ENCODE measurements at regions not wholly inside any gene's neighbourhood (a gene's known extent, or its start where the extent isn't known, plus 50 kb on each side); places are given as distances from the start of the nearest gene placed in this dataset.

DNA sequence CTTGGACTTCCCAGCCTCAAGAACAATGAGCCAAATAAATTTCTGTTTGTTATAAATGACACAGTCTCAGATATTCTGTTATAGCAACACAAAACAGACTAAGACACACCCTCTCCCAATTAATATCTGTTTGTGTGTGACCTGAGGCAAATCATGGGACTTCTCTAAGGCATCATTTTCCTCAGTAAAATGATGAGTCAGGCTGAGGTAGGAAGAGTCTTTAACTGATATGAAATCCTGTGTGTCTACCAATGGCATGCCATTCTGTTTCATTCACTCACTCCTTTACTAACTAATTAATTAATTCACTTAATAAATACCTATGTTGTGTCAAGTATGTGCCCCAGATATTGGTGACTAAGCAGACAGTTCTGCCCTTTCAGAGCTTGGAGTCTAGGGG lies 258.4 kb upstream of the CRY1 start:
- DNase-seq, result no peak

DNA sequence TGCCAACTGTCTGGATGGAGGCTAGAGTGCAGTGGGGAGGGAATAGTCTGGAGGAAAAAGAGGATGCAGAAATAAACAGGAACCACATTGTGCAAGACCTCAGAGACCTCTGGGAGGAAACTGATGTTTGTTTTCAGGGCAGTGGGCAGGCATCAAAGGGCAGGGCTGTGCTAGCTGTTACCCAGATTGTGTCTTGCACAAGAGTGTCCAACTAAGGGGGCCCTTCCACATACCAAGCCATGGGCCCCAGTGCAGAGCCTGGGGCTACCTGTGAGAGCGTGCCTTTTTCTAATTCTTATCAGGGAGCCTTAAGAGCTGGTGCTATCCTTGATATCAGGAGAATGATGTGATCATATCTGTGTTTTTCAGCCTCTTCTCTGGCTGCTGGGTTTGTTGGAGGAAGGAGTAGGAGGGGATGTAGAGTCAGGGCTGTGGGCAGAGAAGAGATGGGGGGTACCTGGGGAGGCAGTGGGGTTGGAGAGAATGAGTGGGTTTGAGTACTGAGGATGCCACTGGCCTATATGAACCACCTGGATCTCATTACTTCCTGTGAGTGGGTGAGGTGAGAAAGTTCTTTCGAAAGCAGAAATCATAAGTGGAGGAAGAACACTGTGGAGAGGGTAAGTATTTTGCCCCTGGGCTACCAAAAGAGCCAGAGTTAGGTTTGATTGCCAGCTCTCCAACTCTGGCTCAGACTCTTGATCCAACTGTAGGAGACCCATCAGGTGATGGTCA lies 259.2 kb upstream of the CRY1 start:
- no peak for DNase-seq

DNA sequence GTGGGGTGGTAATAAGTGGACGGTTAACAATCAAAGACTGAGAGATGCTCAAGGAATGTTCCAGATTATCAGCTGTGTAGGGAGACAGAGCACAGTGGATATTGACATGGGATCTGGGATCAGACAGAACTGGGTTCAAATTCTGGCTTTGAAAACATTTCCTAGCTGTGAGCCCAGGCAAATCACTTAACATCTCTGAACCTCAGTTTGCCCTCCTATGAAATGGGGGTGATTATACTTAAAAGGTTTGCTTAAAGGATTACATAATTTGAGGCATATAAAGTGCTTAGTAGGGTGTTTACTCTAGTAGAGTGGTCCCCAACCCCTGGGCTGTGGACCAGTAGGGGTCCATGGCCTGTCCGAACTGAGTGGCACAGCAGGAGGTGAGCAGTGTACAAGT lies 260.0 kb upstream of the CRY1 start:
- no peak for DNase-seq

- no peak for DNase-seq
Measured at GRCh38 chr12:107355004-107355565, 261.7 kb upstream of the CRY1 start.

DNA sequence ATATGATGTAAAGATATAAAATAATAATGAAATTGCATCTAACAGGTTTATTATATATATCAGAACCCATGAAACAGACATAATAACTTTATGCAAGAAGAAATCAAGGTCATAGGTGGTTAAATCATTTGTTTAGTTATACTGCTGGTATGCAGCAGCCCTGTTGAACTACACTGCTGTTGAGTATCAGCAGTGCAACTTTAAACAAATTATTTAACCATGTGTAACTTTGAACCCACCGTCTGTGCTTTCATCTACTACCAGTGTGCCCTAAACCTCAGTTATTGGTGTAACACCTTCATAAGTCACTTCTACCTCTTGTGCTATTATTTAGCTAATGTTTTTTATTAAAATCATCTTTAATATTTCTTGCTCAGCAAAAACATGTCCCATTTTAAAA lies 262.3 kb upstream of the CRY1 start:
- no peak for DNase-seq

DNA sequence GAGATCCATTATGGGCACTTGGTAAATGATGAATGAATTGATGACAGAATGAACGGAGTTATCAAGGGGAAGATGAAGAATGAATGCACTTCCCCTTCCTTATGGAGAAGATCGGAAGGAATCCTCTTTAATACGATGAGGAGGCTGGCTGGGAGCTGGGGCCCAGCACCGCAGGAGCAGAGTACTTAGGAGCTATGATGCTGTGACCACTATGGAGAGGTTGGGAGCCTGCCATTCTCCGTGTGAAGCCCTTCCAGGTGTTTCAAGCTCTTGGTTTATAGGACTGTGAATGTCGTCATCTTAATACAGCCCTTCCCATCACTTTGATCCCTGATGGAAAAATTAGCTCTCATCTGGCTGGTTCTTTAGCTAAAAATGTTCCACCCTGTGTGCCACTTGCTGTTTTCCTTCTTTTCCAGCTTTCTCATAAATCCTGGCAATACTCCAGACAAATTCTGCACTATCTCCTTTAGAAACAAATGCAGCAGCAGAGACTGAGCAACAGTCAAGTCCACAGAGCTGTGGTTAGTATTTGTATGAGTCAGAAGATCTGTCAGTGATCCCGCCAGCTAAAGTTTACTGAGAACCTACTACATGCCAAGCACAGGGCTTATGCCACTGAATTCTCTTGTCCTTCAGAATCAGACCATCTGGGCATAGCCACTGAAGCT lies 263.1 kb upstream of the CRY1 start:
- no peak for DNase-seq

- DNase-seq, result no peak
Measured at GRCh38 chr12:107356937-107357295, 263.6 kb upstream of the CRY1 start.

DNA sequence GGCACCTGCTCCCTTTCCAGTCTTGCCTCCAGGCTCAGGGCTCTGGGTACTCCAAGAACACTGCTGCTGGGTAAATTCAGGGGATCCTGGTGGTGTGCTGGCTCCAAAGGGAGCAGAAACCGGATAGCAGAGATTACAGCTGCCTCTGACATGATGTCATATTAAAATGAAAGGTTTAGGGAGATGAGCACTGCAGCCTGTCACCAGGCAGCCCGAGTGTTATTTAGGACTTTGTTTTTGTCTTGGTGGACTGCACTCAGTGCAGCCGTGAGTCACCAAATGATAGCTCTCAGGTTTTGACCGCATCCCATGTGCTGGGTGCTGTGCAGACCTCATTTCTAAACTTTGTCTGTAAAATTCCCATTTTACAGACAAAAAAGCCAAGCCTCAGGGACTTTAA lies 266.0 kb upstream of the CRY1 start:
- no peak for DNase-seq

GRCh38 chr12:107360033-107360432 lies 266.7 kb upstream of the CRY1 start:
- DNase-seq, result no peak

DNA sequence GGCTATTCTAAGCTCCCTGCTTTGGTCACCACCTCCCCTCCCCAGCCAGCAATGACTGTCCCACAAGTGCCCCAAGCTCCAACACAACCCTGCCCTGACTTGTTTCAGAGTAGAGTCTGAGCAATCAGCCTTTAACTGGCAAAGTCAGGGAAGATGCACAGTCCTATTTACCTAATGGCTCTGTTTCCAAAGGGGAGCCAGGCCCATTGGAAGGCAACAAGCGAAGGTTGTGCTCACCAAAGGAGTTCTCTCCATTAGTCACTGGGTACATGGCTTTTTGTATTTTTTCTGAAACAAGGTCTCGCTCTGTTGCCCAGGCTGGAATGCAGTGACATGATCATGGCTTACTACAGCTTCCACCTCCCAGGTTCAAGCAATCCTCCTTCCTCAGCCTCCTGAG lies 267.1 kb upstream of the CRY1 start:
- DNase-seq, result no peak

DNA sequence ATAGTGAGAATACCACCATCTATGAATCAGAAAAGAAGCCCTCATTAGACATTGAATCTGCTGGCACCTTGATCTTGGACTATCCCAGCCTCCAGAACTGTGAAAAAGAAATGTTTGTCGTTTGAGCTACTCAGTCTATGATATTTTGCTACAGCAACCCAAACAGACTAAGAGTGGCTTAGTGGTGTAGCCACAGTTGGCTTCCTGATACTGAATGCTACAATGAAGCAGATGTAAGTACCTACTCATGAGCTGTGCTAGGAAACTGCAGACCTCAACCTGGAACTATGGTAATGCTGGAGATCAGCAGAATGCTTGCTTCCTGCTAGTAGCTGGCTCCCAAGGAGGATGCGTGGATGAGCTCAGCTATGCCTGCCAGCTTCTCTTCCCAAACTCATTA lies 268.6 kb upstream of the CRY1 start:
- no peak for DNase-seq

GRCh38 chr12:107362960-107363359 lies 269.6 kb upstream of the CRY1 start:
- no peak for DNase-seq

DNA sequence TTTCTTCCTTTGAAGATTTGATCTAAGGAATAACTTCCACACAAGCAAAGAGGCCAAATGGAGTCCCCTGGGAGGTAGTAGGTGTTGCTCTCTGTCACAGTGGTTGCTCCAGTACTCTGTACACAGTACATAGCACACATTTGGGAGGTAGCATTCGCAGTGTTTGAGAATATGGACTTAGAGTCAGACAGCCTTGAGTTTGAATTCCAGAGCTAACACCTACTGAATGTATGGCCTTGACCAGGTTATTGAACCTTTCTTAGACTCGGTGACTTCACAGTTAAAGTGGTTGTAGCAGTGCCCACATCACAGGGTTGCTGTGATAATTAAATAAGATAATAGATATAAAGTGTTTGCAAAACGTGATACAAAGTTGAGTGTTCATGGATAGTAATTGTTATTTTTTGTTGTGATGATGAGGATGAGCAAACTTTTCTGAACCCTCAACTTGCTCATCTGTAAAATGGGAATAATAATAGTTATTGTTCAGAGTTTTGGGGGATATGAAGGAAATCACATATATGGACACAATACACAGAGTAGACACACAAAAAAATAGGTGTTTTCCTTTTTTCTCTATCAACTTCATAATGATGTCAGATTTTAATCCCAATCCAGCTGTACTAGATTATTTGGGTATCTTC lies 271.6 kb upstream of the CRY1 start:
- no peak for DNase-seq

GRCh38 chr12:107365703-107366102 lies 272.4 kb upstream of the CRY1 start:
- no peak for DNase-seq

DNA sequence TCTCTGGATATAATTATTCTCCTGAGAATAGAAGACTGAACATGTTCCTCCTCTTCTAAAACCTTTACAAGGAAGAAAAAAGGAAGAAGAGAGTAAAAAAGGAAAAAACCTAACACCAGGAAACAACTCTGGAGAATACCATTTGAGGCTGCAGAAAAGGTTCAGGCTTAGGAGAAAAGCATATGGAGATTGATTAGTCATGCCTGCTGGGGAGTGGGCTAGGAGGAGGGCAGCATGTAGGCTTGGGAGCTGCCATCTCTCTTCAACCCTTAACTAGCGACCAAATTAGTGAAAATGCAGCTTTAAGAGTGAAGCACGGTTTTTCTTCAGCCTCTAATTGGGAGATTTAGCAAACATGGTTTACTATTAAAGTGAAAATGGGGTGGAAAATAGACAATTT lies 273.0 kb upstream of the CRY1 start:
- no peak for DNase-seq

DNA sequence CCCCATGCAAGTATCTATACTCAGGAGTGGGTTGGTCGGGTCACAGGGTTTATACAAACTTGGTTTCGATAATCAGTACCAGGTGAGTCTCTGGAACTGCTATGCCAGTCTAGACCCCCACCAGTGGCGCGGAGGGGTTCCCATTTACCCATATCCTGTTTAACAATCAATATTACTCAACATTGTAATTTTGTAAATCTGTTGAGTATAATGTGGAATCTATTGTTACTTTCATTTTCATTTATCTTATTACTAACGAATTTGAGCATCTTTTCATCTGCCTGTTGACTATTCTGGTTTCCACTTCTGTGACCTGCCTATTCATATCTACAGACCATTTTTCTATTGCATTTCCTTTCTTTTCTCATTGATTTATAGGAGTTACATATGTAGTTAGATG lies 275.2 kb upstream of the CRY1 start:
- DNase-seq, result no peak

- DNase-seq, result no peak
Measured at GRCh38 chr12:107369006-107369405, 275.7 kb upstream of the CRY1 start.

DNA sequence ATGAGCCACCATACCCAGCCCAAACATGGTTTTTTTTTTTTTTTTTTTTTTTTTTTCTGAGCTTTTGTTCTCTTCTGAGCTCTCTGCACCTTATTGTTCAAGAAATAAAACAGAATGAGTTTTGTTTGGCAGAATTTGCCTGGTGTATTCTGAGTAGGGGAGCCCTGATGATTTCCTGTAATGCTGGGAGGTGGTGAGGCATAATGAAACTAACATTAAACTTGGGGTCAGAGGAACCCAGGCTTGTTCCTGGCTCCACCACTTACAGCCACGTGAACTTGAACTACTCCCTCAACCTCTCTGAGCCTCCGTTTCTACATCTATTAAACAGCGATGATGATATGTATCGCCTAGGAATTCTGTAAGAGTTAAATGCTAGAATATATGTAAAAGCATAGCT lies 276.3 kb upstream of the CRY1 start:
- no peak for DNase-seq

- no peak for DNase-seq
Measured at GRCh38 chr12:107372229-107372658, 278.9 kb upstream of the CRY1 start.

DNA sequence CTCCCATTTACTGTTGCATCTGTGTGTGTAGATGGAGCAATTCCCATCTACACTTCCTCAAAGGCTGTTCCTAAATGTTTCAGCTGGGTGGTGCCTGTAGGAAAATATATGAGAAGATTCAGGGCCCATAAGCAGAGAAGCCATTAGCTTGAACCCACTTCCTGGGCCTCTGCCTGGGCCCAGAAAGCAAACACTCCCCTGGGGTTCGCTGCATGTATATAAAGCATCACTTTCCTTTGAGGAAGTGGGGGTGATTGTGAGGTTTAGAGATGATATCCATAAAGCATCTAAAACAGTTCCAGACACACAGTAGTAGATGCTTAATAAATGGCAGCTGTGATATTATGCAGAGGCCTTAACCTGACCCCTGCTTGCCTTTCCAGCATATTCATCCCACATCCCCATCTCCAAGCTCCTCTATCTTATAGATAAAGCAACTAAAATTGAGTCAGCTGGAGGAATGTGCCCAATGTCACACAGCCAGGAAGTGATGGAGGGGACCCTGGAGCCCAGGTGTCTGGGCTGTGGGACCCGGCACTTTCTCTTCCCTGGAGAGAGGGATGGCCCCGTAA lies 280.0 kb upstream of the CRY1 start:
- no peak for DNase-seq

DNA sequence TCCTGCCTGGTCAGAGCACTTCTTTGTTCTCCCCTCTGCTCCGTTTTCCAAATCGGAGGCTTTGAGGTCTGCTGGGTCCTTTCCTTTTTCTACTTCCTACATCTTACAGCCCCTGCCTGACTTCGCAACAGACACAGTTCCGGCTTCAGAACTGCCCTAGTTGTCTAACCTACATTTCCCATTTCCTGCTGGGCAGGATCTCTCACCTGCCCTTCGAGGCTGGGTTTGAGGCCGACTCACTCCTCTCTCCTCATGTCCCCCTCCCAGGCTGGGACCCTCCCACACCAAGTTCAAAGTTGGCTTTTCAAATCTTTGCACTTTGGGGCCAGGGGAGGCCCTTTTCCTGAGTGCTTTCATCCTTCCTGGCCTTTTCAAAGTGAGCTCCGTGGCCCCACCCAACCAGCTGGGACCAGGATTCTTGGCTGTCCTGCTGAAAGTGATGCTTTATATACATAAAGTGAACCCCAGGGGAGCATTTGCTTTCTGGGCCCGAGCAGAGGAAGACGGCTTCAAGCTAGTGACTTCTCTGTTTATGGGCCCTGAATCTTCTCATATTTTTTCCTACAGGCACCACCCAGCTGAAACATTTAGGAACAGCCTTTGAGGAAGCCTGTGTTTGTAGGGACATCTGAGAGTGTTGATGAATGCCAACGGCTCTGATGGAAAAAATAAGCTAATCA lies 281.0 kb upstream of the CRY1 start:
- no peak for DNase-seq

DNA sequence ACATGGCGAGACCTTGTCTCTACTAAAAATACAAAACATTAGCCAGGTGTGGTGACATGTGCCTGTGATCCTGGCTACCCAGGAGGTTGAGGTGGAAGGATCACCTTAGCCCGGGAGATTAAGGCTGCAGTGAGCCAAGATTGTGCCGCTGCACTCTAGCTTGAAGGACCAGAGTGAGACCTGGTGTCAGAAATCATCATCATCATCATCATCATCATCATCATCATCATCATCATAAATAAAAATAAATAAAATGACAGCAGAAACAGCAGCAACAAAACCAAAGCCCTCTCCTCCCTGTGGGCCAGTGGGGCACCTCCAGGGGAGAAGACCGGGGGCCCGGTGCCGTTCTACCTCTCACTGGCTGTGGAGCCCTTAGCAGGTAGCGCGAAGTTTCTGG lies 281.9 kb upstream of the CRY1 start:
- no peak for DNase-seq

All from activated CD4-positive, alpha-beta T cell treated with anti-CD3 and anti-CD28 coated beads for 1 hour (primary cell).